ENCODE measurements at regions not wholly inside any gene's neighbourhood (a gene's known extent, or its start where the extent isn't known, plus 50 kb on each side); places are given as distances from the start of the nearest gene placed in this dataset.

GRCh38 chr6:25173951-25174474 lies 105.2 kb upstream of the CARMIL1 start:
- no peak overlapping the region for H2BK15ac ChIP-seq (ENCODE audit: low read length)
- no peak overlapping the region for H3K56ac ChIP-seq (replicated peaks; ENCODE audit: insufficient read length, low read depth, low read length)
- TF ChIP-seq JUN (IDR thresholded peaks at IDR 0.05; ENCODE audit: low read depth, low read length) (no peak), CREB1 (IDR thresholded peaks at IDR 0.05) (no peak)
- DNase-seq (ENCODE audit: low read depth in 1 of 2, low spot score in 2 of 2) = no peak
- H3K14ac ChIP-seq (ENCODE audit: insufficient read length) = no peak overlapping the region
- H4K8ac ChIP-seq (ENCODE audit: extremely low read depth, insufficient read depth, low read length) = no peak overlapping the region
- no peak overlapping the region for H2AFZ ChIP-seq (ENCODE audit: low read length)
- H4K20me1 ChIP-seq (replicated peaks in 1 of 2; ENCODE audit: control insufficient read depth in 1 of 2, insufficient read depth in 2 of 2, low read length in 2 of 2) = no peaks in the 10 kb centered on the region
- no peaks in the 10 kb centered on the region for H3K9me3 ChIP-seq (ENCODE audit: insufficient read depth in 2 of 2, low read depth in 1 of 2, low read length in 1 of 2)
- H3K4me1 ChIP-seq (replicated peaks in 1 of 4; ENCODE audit: control insufficient read depth in 3 of 4, insufficient read depth in 4 of 4, low read length in 3 of 4) = no peaks in the 10 kb centered on the region
- H2AK5ac ChIP-seq (ENCODE audit: low read depth, low read length) = no peak overlapping the region
- no peaks in the 10 kb centered on the region for H3K79me1 ChIP-seq (ENCODE audit: low read depth, low read length)
- no peak overlapping the region for H3K9ac ChIP-seq (replicated peaks in 1 of 4; ENCODE audit: extremely low read depth in 1 of 4, low read depth in 3 of 4, low read length in 3 of 4)
- H3K4me2 ChIP-seq (ENCODE audit: insufficient read depth in 1 of 2, low read depth in 2 of 2, low read length in 2 of 2) = no peak overlapping the region
- no peak overlapping the region for H4K91ac ChIP-seq (replicated peaks; ENCODE audit: insufficient read length, low read length)
- CTCF ChIA-PET (ENCODE audit: partially characterized antibody) = interaction anchor here (1.1 kb wide), 1 partner anchor 31 kb away, joined by 3 read pairs; no protein-coding TSS in a partner anchor
- no peaks in the 10 kb centered on the region for H3K79me2 ChIP-seq (ENCODE audit: control insufficient read depth in 1 of 2, insufficient read depth in 2 of 2, low read length in 2 of 2)
- H3K27ac ChIP-seq (ENCODE audit: low read depth, low read length) = no peak overlapping the region
- no peak overlapping the region for H3K4me3 ChIP-seq (ENCODE audit: extremely low read depth in 1 of 4, insufficient read depth in 2 of 4, low read depth in 3 of 4, low read length in 4 of 4)
- no peak overlapping the region for H3K18ac ChIP-seq (ENCODE audit: extremely low read depth, low read length)
- POLR2A ChIA-PET (ENCODE audit: partially characterized antibody) = interaction anchor here (0.6 kb wide), 1 partner anchor 983 kb away, joined by 4 read pairs; no protein-coding TSS in a partner anchor
- no peak for FAIRE-seq
- H2BK120ac ChIP-seq (replicated peaks; ENCODE audit: low read depth, low read length) = no peak overlapping the region
- no peak overlapping the region for H4K5ac ChIP-seq (ENCODE audit: insufficient read length, low read depth, low read length)
- no peak overlapping the region for H2BK5ac ChIP-seq (ENCODE audit: low read depth, low read length)
- no peak overlapping the region for H3K23ac ChIP-seq (ENCODE audit: insufficient read length)
- H2BK20ac ChIP-seq (ENCODE audit: low read length) = no peak overlapping the region
- H3K36me3 ChIP-seq (ENCODE audit: control insufficient read depth in 2 of 4, insufficient read depth in 4 of 4, low read length in 3 of 4) = no peaks in the 10 kb centered on the region
- H3K27me3 ChIP-seq (replicated peaks in 1 of 4; ENCODE audit: control insufficient read depth in 3 of 4, extremely low read depth in 1 of 4, insufficient read depth in 3 of 4, low read length in 3 of 4) = no peaks in the 10 kb centered on the region
- no peaks in the 10 kb centered on the region; the same call in 1 of the 2 replicates for H3K23me2 ChIP-seq (ENCODE audit: low read depth, low read length)
- no peak overlapping the region for H2BK12ac ChIP-seq (ENCODE audit: low read depth, low read length)
- 89% methylated on average over 4 of the region's 4 CpGs; no CpG with 5 or more reads in 1 of the 2 experiments for WGBS, 2 experiments (ENCODE audit: extremely low coverage in 1 of 2, insufficient coverage in 1 of 2, insufficient read length in 1 of 2, insufficient replicate concordance in 2 of 2, low coverage in 1 of 2, low lambda C conversion rate in 2 of 2, missing lambda C conversion rate in 1 of 2)
- H3K4ac ChIP-seq (replicated peaks; ENCODE audit: insufficient read length, low read depth, low read length) = no peak overlapping the region

Measured in H1 (cell line).